CD4-positive, alpha-beta T cell treated with Interleukin-12 subunit alpha and Interleukin-12 subunit beta, for 1 hour (primary cell): ENCODE measurements at regions not wholly inside any gene's neighbourhood (a gene's known extent, or its start where the extent isn't known, plus 50 kb on each side); places are given as distances from the start of the nearest gene placed in this dataset.
"Not testable (repeated sequence)": the region's sequence is repeated elsewhere in the genome, so short reads cannot be mapped to it uniquely, and the experiment has no call there.

Source experiments
- DNase-seq: peaks from one replicate; pipeline ENCODE4 v3.0.0-alpha.2; 2020

GRCh38 chr2:131641414-131642206, 113.9 kb downstream of the CCDC74A start:
- no peak for DNase-seq

DNA sequence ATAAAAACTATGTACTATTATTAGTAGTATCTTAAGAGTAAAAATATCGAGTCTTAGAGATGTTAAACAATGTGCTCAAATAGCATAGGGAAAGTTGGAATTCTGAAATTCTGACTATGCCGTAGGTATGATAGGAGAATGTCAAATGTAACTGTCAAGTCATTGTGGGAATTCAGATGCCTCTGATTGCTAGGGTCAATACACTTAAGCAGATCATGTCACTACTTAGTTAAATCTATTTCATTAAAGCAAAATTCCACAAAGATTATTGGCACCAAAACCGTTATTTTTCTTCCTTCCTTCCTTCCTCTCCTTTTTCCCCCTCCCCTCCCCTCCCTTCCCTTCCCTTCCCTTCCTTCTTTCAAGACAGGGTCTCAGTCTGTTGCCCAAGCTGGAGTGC, 115.5 kb downstream of the CCDC74A start:
- not testable (repeated sequence) for DNase-seq

DNA sequence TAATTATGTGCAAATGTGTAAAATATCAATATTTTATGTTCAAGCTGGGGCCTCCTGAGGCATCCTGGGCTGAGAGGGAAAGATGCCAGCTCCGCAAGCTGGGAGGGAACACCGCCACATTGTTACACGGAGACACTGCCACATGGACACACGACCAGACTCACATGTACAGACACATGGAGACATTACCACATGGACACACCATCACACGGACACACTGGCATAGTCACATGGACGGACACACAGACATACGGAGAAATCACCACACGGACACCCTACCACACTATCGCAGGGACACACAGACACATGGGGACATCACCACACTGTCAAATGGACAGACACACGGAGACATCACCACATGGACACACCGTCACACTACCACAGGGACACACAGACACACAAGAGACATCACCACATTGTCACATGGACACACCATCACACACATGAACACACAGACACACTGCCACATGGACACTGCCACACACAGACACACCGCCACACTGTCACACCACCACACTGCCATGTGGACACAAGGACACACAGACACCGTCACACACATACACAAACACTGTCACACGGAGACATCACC, 117.6 kb downstream of the CCDC74A start:
- DNase-seq, result no peak

- not testable (repeated sequence) for DNase-seq
Observed at GRCh38 chr2:131646220-131646619, 118.5 kb downstream of the CCDC74A start.

GRCh38 chr2:131646669-131647297, 119.1 kb downstream of the CCDC74A start:
- no peak for DNase-seq

DNA sequence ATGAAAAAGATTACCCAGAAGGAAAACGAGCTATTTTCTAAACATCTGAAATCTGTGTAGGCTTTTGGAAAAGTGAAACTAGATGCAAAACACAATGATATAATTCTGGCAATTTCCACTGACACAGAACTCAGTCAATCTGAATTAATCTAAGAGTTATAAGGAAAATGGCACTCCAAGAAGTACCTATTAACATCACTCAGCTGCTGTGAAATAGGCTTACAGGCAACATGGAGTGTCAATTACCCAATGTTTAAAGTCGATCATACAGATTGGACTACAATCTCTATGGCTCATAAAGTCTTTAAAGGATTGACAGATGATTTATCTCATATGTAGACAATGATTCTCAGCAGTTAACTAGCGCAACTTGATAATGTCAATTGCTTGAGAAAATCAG, 120.9 kb downstream of the CCDC74A start:
- DNase-seq, result not testable (repeated sequence)

DNA sequence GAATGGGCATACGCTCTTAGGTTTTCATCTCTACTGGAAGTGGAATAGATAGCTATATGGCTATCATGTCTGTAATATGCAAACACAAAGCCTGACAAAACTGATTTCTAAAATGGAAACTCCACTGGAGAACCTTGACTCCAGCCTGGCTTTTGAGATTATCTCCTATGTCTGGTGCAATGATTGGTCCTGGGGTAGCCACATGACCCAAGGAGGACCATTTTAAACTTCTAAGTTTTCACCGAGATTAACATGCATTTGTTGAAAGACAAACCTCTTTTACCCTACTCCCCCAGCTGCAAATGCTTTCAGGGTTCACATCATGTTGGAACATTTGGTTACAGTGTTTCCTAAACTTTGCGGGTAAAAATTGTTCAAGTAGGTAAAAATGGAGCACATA, 124.6 kb downstream of the CCDC74A start:
- not testable (repeated sequence) for DNase-seq

- not testable (repeated sequence) for DNase-seq
Observed at GRCh38 chr2:131654107-131654506, 126.4 kb downstream of the CCDC74A start.

- DNase-seq, result no peak
Observed at GRCh38 chr2:131656816-131657633, 129.3 kb downstream of the CCDC74A start.

DNA sequence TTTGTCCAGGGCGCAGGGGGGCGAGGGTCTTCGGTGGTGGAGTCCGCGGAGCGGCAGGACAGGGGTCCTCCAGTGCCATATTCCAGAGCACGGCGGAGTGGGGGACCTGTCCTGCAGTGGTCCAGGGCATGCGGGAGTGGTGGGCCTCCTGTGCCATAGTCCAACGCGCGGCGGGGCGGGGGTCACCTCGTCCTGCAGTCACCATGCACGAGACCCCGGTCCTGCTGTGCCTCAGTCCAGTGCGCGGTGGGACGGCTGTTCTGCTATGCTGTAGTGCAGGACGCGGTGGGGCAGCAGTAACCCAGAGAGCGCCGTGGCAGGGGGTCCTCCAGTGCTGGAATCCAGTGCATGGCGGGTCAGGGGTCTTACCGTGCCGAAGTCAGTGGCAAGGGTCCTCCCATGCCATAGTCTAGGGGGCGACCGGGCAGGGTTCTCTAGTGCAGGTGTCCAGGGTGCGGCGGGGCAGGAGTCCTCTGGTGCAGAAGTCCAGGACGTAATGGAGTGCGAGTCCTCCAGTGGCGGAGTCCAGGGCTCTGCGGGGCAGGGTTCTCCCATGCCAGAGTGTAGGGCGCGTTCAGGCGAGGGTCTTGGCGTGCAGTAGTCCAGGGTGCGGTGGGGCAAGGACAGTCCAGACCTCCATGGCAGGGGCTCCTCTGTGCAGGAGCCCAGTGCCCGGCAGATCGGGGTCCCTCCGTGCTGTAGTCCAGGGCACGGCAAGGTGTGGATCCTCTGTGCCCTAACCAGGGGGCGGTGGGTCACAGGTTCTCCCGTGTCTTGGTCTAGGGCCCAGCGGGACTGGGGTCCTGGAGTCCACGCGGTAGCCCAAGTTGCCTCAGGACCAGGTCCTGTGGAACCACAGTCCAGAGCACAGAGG, 130.4 kb downstream of the CCDC74A start:
- no peak for DNase-seq

DNA sequence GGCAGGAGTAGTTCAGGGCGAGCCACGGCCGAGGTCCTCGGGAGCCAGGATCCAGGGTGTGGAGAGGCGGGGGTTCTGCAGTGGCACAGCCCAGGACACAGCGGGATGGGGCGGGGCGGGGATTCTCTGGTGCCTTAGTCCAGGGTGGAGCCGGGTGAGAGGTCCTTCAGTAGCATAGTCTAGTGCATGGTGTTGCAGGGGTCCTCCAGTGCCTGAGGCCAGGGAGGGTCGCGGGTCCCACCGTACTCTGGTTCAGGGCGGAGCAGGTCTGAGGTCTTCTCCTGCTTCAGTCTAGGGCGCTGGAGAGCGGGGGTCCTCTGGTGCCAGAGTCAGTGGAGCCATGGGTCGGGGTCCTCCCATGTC, 131.1 kb downstream of the CCDC74A start:
- DNase-seq, result no peak

- DNase-seq, result no peak
Observed at GRCh38 chr2:131659168-131659572, 131.5 kb downstream of the CCDC74A start.

DNA sequence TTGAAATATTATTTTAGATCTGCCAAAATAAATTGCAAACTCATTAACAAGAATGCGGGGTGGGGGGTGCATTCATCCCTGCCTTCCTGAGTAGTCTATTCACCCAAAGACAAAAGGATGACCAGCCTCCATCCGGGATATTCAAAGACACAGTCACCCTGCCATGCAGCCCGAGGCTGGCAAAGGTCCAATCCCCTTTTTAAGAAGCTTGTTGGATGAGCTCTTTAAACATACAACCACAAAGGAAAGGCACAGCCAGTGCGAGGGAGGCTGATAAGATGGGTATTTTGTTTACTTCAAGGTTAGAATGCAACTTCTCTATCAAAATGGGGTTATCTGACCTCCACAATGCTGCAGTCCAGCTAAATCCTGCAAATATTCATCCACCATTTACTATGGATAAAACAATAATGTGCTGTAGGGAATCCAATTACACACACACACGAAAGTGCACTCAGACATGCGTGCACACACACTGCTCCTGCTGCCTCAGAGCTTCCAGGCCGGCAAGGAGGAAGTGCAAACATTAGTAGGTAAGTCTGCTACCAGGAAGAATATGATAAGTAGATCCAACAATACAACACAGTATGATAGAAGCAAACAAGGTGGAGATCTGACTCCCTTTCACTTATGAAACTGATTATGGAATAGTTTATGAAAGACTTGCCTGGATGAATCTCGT, 133.6 kb downstream of the CCDC74A start:
- not testable (repeated sequence) for DNase-seq

- DNase-seq, result not testable (repeated sequence)
Observed at GRCh38 chr2:131661884-131662535, 134.3 kb downstream of the CCDC74A start.

- DNase-seq, result not testable (repeated sequence)
Observed at GRCh38 chr2:131663501-131663900, 135.8 kb downstream of the CCDC74A start.

GRCh38 chr2:131665716-131666115, 138.0 kb downstream of the CCDC74A start:
- not testable (repeated sequence) for DNase-seq

DNA sequence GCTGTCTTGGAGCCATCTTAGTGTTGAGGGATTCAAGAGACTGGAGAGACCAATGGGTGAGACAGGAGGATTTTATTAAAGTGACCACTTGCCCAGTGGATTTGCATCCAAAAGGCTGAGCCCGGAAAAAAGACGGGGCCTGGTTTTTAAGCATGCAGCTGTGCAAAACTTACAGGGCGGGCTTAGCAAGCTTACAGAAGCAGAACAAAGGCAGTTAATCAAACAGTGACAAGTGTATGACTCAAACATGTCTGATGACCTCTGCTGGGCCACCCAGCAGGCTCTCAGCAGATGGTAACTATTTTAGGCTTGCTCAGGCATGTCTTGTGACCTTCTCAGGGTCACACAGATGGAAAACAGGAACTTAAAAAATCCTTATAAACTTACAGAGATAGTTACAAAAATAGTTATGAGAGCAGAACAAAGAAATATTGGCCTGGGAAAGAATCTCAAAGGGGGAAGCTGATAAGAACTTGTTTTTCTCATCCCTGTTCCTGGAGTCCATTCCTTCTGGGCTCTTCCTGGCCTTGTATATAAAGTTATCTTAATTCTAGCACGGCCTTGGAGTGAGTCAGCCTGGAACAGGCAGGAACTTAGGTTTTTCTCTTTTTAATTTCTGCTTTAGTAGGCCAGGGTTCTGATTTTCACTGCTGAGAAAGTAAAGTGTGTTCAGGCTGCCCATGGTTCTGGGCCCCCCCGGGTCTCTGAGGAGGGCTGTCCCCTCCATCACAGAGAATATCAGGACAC, 141.3 kb downstream of the CCDC74A start:
- DNase-seq, result not testable (repeated sequence)

DNA sequence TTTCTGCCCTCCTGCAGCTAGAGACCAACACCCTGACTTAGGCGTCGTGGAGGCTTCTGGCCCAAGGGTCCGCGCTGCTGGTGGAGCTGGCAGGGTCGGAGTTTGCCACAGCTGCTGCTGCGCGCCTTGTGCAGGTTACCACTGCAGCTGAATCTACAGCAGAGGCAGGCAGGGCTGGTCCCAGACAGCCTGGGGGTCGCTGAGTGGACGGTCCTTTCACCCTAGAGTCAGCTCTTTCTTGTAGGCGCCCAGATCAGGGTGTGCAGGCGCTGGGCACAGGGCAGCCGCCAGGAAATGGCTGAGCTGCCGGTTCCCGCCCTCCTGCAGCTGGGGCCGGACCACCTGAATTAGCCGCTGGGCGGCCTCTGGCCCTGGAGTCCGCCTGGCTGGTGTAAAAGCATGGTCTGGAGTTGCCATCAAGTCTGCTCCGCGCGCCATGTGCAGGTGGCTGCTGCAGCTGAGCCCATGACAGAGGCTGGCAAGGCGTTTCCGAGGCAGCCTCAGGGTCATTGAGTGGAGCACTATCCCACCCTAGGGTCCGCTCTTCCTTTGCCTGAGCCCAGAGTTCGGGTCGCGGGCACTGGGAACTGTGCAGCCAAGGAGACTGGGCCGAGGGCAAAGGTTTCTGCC, 144.3 kb downstream of the CCDC74A start:
- not testable (repeated sequence) for DNase-seq
